ENCODE measurements at regions not wholly inside any gene's neighbourhood (a gene's known extent, or its start where the extent isn't known, plus 50 kb on each side); places are given as distances from the start of the nearest gene placed in this dataset.
"Not testable (repeated sequence)": the region's sequence is repeated elsewhere in the genome, so short reads cannot be mapped to it uniquely, and the experiment has no call there.

DNA sequence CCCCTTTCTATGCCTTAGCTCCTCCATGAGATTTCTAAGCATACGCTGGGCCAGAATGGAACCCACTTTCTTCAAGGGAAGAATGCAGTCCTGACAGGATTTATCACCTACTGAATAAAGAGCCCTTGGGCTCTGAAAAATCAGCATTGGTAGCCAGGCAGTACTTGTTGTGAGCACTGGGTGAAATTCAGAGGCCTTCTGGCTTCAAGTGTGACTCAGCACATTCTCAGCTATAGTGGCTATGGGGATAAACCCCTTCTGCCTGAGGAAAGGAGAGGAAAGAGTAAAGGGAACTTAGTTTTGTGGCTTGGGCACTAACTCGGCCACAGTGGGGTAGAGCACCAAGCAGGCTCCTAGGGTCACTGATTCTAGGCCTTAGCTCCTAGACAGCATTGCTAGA is 574.8 kb downstream of the JRKL start:
- no peak for DNase-seq (ENCODE audit: low spot score in 2 of 2)
- Mint-ChIP-seq H3K36me3 (no peaks in the 10 kb centered on the region), H3K4me1 (no peaks in the 10 kb centered on the region), H3K9me3 (peaks cover 15% of the 10 kb centered on the region), H3K27ac (no peak overlapping the region), H3K4me3 (no peak overlapping the region)
- ATAC-seq = no peak

DNA sequence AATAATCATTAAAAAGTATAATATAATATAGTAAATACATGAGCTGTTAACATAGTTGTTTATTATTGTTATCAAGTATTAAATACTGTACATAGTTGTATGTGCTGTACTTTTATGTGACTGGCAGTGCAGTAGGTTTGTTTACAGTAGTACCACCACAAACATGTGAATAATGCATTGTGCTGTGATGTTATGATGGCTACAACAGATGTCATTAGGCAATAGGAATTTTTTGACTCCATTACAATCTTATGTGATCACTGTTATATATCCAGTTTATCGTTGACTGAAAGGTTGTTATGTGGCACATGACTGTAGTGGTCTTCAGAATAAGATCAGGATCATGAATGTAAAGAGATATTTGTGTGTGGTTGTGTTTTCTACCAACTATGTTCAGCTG is 577.8 kb downstream of the JRKL start:
- no peaks in the 10 kb centered on the region for H3K4me1 Mint-ChIP-seq
- DNase-seq (ENCODE audit: low spot score in 2 of 2) = no peak
- H3K9me3 Mint-ChIP-seq = peaks cover 16% of the 10 kb centered on the region
- ATAC-seq = no peak
- H3K4me3 Mint-ChIP-seq = no peak overlapping the region
- no peaks in the 10 kb centered on the region for H3K36me3 Mint-ChIP-seq
- H3K27ac Mint-ChIP-seq = no peak overlapping the region

DNA sequence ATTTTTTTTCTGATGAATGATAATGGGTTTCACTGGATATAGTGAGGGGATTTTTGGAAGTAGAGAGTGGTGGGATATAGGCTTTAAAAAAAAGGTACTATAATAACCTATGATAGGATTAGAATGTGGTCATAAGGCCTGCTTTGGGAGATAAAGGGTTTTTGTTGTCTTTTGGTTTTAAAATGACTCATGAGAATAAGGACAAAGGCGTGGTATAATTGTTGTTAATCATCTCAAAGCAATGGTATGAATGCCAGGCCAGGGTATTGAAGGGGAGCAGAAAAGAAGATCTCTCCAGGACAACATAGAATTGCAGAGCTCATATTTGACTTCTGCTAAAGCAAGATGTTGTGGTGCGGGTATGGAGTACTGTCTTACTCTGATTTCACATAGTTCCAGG is 579.4 kb downstream of the JRKL start:
- Mint-ChIP-seq H3K27ac (no peak overlapping the region), H3K36me3 (no peaks in the 10 kb centered on the region), H3K4me1 (no peaks in the 10 kb centered on the region), H3K4me3 (no peak overlapping the region), H3K9me3 (peaks cover 16% of the 10 kb centered on the region)
- DNase-seq (ENCODE audit: low spot score in 2 of 2) (no peak), ATAC-seq (no peak)

DNA sequence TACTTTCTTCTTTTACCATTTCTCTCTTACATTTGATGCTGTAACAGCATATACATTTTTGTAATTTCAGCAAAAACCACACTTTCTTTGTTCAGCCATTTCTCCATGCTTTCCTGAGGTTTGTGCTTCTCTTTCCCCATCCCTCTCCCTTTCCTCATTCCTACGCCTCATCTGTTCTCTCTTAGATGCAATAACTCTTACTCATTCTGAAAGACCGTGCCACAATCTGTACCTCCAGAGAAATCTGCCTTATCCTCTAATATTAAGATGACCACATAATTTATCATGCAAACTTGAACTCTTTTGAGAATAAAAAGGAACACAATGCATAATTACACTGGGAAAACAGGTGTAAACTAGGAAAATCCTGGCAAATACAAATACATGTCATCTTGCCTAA is 588.9 kb downstream of the JRKL start:
- no peak for ATAC-seq
- no peak overlapping the region for H3K4me3 Mint-ChIP-seq

DNA sequence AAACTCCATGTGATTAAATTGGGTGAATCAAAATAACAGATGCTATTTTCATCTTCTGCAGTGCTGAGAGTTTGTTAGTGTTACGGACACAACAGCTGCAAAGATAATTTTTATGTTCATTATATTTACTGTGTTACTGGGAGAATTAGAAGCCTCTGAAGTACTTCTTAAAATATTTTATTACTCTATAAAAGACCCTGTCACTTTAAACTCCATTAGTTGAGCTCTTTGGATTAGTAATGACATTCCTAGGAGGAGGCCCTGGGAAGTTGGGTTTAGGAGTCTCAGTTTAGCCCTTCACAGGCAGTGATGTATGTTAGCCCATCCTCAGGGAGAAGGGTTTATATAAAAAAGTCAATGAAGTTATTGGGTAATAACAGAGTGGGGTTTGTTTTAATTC is 596.7 kb downstream of the JRKL start:
- Mint-ChIP-seq H3K27ac (no peak overlapping the region), H3K36me3 (no peaks in the 10 kb centered on the region), H3K9me3 (peaks cover 8% of the 10 kb centered on the region), H3K4me3 (no peak overlapping the region), H3K4me1 (no peaks in the 10 kb centered on the region)
- ATAC-seq (no peak), DNase-seq (ENCODE audit: low spot score in 2 of 2) (no peak)

More for the DNA sequence above, 588.9 kb downstream of the JRKL start:
- no peak for DNase-seq (ENCODE audit: low spot score in 2 of 2)
- Mint-ChIP-seq H3K9me3 (peaks cover 20% of the 10 kb centered on the region), H3K36me3 (no peaks in the 10 kb centered on the region), H3K4me1 (no peaks in the 10 kb centered on the region), H3K27ac (no peak overlapping the region)

DNA sequence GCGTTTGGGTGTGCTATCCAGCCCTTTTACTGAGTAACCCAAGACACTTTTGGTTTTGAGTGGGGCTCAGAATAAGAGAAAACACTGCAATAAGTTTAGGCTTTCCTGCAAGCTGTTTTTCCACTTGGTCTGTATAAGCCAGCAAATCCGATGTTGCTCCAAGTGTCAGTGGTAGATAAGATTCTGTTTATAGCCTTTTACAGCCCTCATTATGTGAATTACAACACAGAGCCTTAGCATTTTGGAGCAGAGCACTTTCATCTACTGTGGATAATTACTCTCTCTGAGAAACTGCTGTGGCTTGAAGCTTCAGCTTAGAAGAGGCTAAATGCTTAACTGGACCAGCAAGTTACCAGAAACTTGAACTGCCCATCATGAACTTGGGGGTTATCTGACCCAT is 601.1 kb downstream of the JRKL start:
- no peaks in the 10 kb centered on the region for H3K36me3 Mint-ChIP-seq
- H3K4me3 Mint-ChIP-seq = no peak overlapping the region
- no peak overlapping the region for H3K27ac Mint-ChIP-seq
- DNase-seq (ENCODE audit: low spot score in 2 of 2) = no peak
- H3K9me3 Mint-ChIP-seq = peaks cover 8% of the 10 kb centered on the region
- H3K4me1 Mint-ChIP-seq = no peaks in the 10 kb centered on the region
- ATAC-seq = no peak

DNA sequence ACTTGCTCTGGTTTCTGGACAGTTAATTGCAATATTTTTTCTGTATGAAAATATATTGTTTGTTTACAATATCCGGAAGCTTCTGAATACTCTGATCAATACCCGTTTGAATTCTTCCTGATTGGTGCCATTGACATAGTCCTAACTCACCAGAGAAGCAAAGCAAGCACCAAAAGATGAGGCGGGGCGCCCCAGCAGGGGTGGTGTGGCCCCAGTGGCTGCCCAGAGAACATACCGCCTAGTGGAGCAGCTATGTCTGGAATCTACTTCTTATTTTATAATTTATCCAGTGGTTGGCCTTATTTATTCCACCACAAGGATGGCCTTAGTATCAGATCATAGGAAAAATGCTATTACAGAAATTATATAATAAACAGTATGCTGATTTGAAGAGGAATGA is 610.7 kb downstream of the JRKL start:
- DNase-seq (ENCODE audit: low spot score in 2 of 2) (no peak), ATAC-seq (no peak)
- no peak overlapping the region for H3K27ac Mint-ChIP-seq
- H3K9me3 Mint-ChIP-seq = peaks cover 23% of the 10 kb centered on the region
- no peaks in the 10 kb centered on the region for H3K4me1 Mint-ChIP-seq
- no peak overlapping the region for H3K4me3 Mint-ChIP-seq
- no peaks in the 10 kb centered on the region for H3K36me3 Mint-ChIP-seq

DNA sequence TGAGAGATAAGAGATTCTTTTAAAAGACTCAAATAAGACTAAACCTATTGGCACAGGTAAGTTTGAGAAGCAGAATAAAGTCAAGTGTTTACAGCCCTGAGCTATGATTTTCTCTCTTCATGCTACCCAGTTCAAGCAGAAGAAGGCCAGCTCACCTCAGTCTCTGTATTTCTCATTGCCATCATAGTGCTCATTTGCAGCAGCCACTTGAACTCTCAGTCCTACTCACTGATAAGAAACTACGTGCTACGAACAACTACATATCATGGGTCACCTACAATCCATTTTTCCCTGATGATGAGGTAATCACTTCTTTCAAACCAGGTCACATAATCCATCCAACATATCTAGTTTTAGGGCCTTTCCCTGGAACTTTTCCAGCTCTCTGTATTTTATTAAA is 617.5 kb downstream of the JRKL start:
- Mint-ChIP-seq H3K9me3 (peaks cover 11% of the 10 kb centered on the region), H3K4me1 (no peaks in the 10 kb centered on the region), H3K36me3 (no peaks in the 10 kb centered on the region), H3K27ac (no peak overlapping the region), H3K4me3 (no peak overlapping the region)
- DNase-seq (ENCODE audit: low spot score in 2 of 2) (no peak), ATAC-seq (no peak)

DNA sequence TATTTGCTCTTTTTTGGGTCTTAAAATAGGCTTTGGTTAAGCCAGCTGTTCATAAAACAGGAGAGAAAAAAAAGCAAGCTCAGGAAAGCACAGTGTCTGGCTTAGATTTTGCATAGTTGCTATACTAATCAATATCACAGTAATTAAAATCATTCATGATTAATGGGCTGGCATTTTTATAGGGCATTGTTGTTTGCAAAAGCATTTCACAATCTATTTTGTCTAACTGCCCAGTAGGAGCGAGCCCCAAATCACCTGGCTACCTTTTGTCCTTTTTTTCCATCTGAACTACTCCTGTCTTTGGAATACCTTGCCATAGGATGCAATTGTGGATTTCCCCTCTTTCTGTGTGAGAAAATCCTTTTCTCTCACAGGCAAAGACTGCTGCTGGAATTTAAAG is 619.8 kb downstream of the JRKL start:
- ATAC-seq (no peak), DNase-seq (ENCODE audit: low spot score in 2 of 2) (no peak)
- no peaks in the 10 kb centered on the region for H3K36me3 Mint-ChIP-seq
- H3K27ac Mint-ChIP-seq = no peak overlapping the region
- no peaks in the 10 kb centered on the region for H3K4me1 Mint-ChIP-seq
- H3K9me3 Mint-ChIP-seq = peaks cover 8% of the 10 kb centered on the region
- H3K4me3 Mint-ChIP-seq = no peak overlapping the region

DNA sequence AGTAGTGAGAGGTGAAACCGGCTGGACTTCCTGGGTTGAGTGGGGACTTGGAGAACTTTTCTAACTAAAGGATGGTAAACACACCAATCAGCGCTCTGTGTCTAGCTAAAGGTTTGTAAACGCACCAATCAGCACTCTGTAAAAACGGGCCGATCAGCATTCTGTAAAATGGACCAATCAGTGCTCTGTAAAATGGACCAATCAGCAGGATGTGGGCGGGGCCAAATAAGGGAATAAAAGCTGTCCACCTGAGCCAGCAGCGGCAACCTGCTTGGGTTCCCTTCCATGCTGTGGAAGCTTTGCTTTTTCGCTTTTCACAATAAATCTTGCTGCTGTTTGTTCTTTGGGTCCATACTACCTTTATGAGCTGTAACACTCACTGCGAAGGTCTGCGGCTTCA is 621.2 kb downstream of the JRKL start:
- not testable (repeated sequence) for H3K4me1 Mint-ChIP-seq; H3K9me3 Mint-ChIP-seq; ATAC-seq; DNase-seq (ENCODE audit: low spot score in 2 of 2); H3K4me3 Mint-ChIP-seq; H3K36me3 Mint-ChIP-seq; H3K27ac Mint-ChIP-seq

DNA sequence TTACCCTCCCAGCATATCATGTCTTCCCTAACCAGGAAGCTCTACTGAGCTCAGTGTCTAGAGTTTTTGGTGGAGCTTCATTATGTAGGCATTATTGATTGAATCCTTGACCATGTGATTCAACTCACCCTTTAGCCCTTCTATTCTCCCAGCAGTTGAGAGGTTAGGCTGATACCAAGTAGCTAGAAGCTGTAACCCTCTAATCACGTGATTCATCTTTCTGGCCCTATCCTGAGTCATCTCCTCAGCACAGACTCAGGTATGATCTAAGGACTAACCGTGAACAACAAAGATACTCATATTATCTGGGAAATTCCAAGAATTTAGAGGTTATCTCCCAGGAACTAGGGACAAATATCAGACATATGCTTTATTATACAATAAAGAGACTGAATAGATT is 625.5 kb downstream of the JRKL start:
- no peak overlapping the region for H3K27ac Mint-ChIP-seq
- ATAC-seq (no peak), DNase-seq (ENCODE audit: low spot score in 2 of 2) (no peak)
- no peak overlapping the region for H3K4me3 Mint-ChIP-seq
- H3K4me1 Mint-ChIP-seq = no peaks in the 10 kb centered on the region
- peaks cover 4% of the 10 kb centered on the region for H3K9me3 Mint-ChIP-seq
- no peaks in the 10 kb centered on the region for H3K36me3 Mint-ChIP-seq

DNA sequence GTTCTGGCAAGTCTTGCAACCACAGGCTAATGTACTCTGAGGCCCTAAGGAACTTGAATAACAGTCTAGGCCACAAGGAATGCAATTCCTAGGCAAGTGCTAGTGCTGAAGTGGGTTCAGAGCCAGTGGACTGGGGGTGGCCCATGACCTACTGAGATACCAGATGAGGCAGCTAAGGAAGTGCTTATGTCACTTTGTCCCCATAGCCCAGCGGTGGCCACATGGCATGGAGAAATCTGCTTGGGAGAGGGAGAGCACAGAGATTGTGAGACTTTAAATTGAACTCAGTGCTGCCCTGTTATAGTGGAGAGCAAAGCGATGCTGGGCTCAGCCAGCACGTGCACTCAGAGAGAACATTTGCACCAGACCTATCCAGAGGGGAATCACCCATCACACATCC is 629.5 kb downstream of the JRKL start:
- H3K36me3 Mint-ChIP-seq = no peaks in the 10 kb centered on the region
- H3K27ac Mint-ChIP-seq = no peak overlapping the region
- peaks cover 10% of the 10 kb centered on the region for H3K9me3 Mint-ChIP-seq
- DNase-seq (ENCODE audit: low spot score in 2 of 2) = no peak
- no peak overlapping the region for H3K4me3 Mint-ChIP-seq
- H3K4me1 Mint-ChIP-seq = no peaks in the 10 kb centered on the region
- ATAC-seq = no peak

DNA sequence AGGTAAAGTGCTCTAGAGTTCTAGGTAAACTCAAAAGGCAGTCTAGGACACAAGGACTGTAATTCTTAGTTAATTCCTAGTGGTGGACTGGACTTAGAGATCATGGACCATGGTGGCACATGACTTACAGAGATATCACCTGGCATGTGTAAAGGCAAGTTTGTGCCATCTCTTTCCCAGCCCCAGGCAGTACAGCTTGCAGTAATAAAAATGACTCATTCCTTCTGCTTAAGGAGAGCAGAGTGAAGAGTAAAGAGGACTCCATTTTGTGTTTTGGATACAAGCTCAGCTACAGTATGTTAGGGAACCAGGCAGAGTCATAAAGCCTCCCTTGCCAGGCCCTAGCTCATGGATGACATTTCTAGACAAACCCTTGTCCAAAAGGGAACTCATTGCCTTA is 629.9 kb downstream of the JRKL start:
- Mint-ChIP-seq H3K4me3 (no peak overlapping the region), H3K27ac (no peak overlapping the region), H3K9me3 (peaks cover 10% of the 10 kb centered on the region), H3K4me1 (no peaks in the 10 kb centered on the region), H3K36me3 (no peaks in the 10 kb centered on the region)
- DNase-seq (ENCODE audit: low spot score in 2 of 2) (no peak), ATAC-seq (no peak)

DNA sequence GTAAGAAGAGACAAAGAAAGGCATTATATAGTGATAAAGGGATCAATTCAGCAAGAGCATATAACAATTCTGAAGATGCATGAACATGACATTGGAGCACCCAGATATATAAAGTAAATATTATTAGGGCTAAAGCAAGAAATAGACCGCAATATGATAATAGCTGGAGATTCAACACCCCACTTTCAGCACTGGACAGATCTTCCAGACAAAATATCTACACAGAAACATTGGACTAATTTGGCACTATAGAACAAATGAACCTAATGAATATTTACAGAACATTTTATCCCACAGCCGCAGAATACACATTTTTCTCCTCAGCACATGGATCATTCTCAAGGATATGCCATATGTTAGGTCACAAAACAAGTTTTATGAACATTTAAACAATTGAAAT is 633.1 kb downstream of the JRKL start:
- H3K9me3 Mint-ChIP-seq = peaks cover 15% of the 10 kb centered on the region
- no peaks in the 10 kb centered on the region for H3K4me1 Mint-ChIP-seq
- no peak for ATAC-seq
- H3K27ac Mint-ChIP-seq = no peak overlapping the region
- no peak for DNase-seq (ENCODE audit: low spot score in 2 of 2)
- no peak overlapping the region for H3K4me3 Mint-ChIP-seq
- no peaks in the 10 kb centered on the region for H3K36me3 Mint-ChIP-seq

DNA sequence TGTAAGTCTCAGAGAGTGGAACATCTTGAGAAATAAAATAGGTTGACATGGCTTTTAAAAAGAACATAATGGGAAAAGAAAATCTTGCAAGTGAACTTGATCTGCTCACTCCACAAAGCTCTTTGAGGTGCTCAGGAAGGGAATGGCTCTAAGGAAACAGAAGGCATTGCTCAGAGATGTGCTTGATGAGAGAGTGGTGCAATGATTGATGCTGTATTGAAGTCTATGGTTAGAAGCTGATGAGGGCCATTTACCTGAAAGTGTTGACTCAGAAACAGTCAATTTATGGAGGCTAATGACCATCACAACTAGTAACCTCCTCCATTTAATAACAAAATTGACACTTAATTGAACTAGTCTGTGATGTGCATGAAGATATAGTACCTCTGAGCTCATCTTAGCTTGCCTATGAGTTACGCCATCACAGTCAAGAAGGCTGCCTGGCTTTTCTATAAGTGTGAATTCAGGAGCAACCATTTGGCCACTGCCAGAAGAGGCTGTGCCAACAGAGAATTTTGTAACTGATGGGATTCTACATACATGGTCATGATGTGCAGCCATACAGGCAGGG is 639.1 kb downstream of the JRKL start:
- Mint-ChIP-seq H3K4me3 (no peak overlapping the region), H3K36me3 (no peaks in the 10 kb centered on the region), H3K27ac (no peak overlapping the region), H3K9me3 (peaks cover 19% of the 10 kb centered on the region), H3K4me1 (no peaks in the 10 kb centered on the region)
- DNase-seq (ENCODE audit: low spot score in 2 of 2) (no peak), ATAC-seq (no peak)

DNA sequence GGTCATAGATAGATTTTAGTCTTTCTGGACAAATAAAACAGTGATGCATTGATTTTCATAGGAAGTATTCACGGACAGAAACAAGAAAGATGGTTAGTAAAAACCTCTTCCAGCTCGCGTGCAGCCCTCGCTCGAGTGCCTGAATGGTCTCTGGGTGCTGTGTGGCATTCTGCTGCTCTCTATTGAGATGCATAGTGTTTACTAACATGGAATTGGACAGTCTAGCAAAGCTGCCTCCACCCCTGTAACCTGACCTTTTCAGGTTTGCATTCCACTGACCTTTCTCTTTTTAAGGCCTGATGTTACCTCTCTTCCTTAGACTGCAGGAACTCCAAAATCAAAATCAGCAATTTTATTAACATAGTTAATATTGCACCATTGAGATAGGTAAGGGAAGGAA is 643.4 kb downstream of the JRKL start:
- Mint-ChIP-seq H3K4me3 (no peak overlapping the region), H3K36me3 (no peaks in the 10 kb centered on the region), H3K4me1 (no peaks in the 10 kb centered on the region), H3K27ac (no peak overlapping the region), H3K9me3 (peaks cover 15% of the 10 kb centered on the region)
- DNase-seq (ENCODE audit: low spot score in 2 of 2) = no peak
- ATAC-seq = no peak

DNA sequence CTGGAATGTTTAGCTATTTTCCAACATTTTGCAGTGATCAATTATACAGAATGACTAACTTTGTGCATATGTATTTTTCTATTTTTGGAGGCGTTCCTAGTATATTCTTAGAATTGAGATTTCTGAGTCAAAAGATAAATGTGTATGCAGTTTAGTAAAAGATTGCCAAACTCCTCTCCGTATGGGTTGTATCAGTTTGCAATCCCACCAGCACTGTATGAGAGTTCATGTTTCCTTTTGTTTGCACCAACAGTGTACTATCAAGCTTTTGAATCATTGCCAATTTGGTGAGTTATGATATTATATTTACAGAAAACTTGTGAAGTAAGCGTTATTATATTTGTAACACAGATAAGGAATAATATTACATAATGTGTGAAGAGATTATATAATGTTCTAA is 658.7 kb downstream of the JRKL start:
- no peak overlapping the region for H3K27ac Mint-ChIP-seq
- H3K4me1 Mint-ChIP-seq = no peaks in the 10 kb centered on the region
- no peaks in the 10 kb centered on the region for H3K36me3 Mint-ChIP-seq
- DNase-seq (ENCODE audit: low spot score in 2 of 2) = no peak
- no peak for ATAC-seq
- peaks cover 21% of the 10 kb centered on the region for H3K9me3 Mint-ChIP-seq
- H3K4me3 Mint-ChIP-seq = no peak overlapping the region

Data from stimulated activated effector memory CD8-positive, alpha-beta T cell treated with anti-CD3 and anti-CD28 coated beads, Interleukin-12 subunit alpha, Interleukin-12 subunit beta, amount 100 ng/mL, for 72 hours (primary cell).